COR-L47 (cell line): ENCODE measurements at regions not wholly inside any gene's neighbourhood (a gene's known extent, or its start where the extent isn't known, plus 50 kb on each side); places are given as distances from the start of the nearest gene placed in this dataset.
A peak's percentile ranks its signal among the peaks of the same experiment; 100 is the strongest.

Experiments
- DNase-seq: peaks from one replicate; lab custom pipeline; 2025; lab: John Stamatoyannopoulos, UW

- DNase-seq = no peak
Measured at GRCh38 chr2:156164091-156164720, 168.3 kb downstream of the NR4A2 start.

GRCh38 chr2:156158808-156159207 lies 173.7 kb downstream of the NR4A2 start:
- no peak for DNase-seq

GRCh38 chr2:156157670-156158069 lies 174.9 kb downstream of the NR4A2 start:
- no peak for DNase-seq

- no peak for DNase-seq
Measured at GRCh38 chr2:156156580-156156979, 175.9 kb downstream of the NR4A2 start.

- DNase-seq = no peak
Measured at GRCh38 chr2:156155319-156155718, 177.2 kb downstream of the NR4A2 start.

- DNase-seq = no peak
Measured at GRCh38 chr2:156151351-156151750, 181.2 kb downstream of the NR4A2 start.

- no peak for DNase-seq
Measured at GRCh38 chr2:156147594-156148330, 184.8 kb downstream of the NR4A2 start.

GRCh38 chr2:156145976-156146375 lies 186.5 kb downstream of the NR4A2 start:
- DNase-seq = no peak

GRCh38 chr2:156145469-156145868 lies 187.1 kb downstream of the NR4A2 start:
- DNase-seq = no peak

- DNase-seq = no peak
Measured at GRCh38 chr2:156136566-156136965, 196.0 kb downstream of the NR4A2 start.

- DNase-seq = no peak
Measured at GRCh38 chr2:156134887-156135286, 197.6 kb downstream of the NR4A2 start.

GRCh38 chr2:156132941-156133340 lies 199.6 kb downstream of the NR4A2 start:
- DNase-seq = no peak

- DNase-seq = no peak
Measured at GRCh38 chr2:156132130-156132529, 200.4 kb downstream of the NR4A2 start.

- no peak for DNase-seq
Measured at GRCh38 chr2:156129227-156129626, 203.3 kb downstream of the NR4A2 start.

GRCh38 chr2:156125018-156125417 lies 207.5 kb downstream of the NR4A2 start:
- DNase-seq = no peak

GRCh38 chr2:156124458-156124857 lies 208.1 kb downstream of the NR4A2 start:
- DNase-seq = no peak

GRCh38 chr2:156118753-156119416 lies 213.6 kb downstream of the NR4A2 start:
- no peak for DNase-seq

- DNase-seq = no peak
Measured at GRCh38 chr2:156116113-156116512, 216.4 kb downstream of the NR4A2 start.

GRCh38 chr2:156115338-156115737 lies 217.2 kb downstream of the NR4A2 start:
- no peak for DNase-seq

- no peak for DNase-seq
Measured at GRCh38 chr2:156112323-156112722, 220.2 kb downstream of the NR4A2 start.

GRCh38 chr2:156110890-156111289 lies 221.6 kb downstream of the NR4A2 start:
- no peak for DNase-seq

GRCh38 chr2:156099382-156099781 lies 233.1 kb downstream of the NR4A2 start:
- DNase-seq = peak; percentile 30

GRCh38 chr2:156098506-156098905 lies 234.0 kb downstream of the NR4A2 start:
- DNase-seq = peak; percentile 59
